Activated CD8-positive, alpha-beta memory T cell treated with anti-CD3 and anti-CD28 coated beads for 36 hours (primary cell): ENCODE measurements at regions not wholly inside any gene's neighbourhood (a gene's known extent, or its start where the extent isn't known, plus 50 kb on each side); places are given as distances from the start of the nearest gene placed in this dataset.

Source experiments
- CTCF ChIA-PET: fragments of 350-600 bp; sonication (Branson Sonifier 250); formaldehyde crosslinking; loops from one replicate; lab custom pipeline; 2021; ENCODE audit warnings: antibody characterized with exemption; lab: Charles Lee
- POLR2A ChIA-PET: fragments of 350-600 bp; sonication (Branson Sonifier 250); formaldehyde crosslinking; loops from one replicate; lab custom pipeline; 2021; ENCODE audit warnings: antibody characterized with exemption; lab: Charles Lee

GRCh38 chr2:45130736-45131135 lies 121.5 kb upstream of the SIX2 start:
- POLR2A ChIA-PET: no interaction called here

GRCh38 chr2:45128580-45128997 lies 119.3 kb upstream of the SIX2 start:
- ChIA-PET CTCF (no interaction called here), POLR2A (interaction anchor here (0.6 kb wide), 1 partner anchor 192 kb away, joined by 4 read pairs; no protein-coding TSS in a partner anchor)

More at GRCh38 chr2:45130736-45131135, 121.5 kb upstream of the SIX2 start:
- CTCF ChIA-PET: no interaction called here

DNA sequence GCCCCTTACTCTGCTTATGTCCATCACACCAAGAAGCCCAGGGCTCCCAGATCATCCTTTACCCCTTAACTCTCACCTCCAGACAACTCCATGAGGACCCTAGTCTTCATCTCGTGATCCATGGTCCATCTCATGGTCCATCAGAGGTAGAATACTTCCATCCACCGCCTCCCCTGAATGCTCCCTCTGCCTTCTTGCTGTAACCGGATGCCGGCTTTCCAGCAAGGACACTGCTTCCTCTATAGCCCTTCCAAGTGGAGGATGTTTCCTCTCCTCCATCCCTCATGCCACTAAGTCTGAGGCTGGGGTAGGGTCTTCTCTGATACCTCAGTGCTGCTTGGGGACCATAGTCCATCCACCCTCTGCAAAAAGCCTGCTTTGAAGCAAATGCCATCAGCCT lies 118.6 kb upstream of the SIX2 start:
- ChIA-PET CTCF (no interaction called here), POLR2A (no interaction called here)

- ChIA-PET POLR2A (no interaction called here), CTCF (no interaction called here)
Observed at GRCh38 chr2:45127321-45127720, 118.1 kb upstream of the SIX2 start.

DNA sequence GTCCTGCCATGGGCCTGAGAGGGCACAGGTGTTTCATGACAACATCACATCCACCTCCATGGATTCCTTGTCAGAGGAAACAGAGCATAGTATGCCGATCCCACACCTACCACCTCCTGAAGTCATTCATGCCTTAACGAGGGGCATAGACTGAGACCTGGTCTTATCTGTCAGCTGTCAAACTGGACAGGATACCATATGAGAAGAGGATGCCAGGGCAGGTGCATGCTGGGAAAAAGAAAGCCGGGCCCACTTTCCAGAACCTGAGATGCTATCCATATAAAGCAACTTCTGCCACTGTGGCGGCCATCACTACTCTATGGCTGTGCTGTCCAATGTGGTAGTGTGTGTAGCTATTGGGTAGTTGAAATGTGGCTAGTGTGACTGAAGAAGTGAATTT lies 116.0 kb upstream of the SIX2 start:
- ChIA-PET POLR2A (no interaction called here), CTCF (no interaction called here)

DNA sequence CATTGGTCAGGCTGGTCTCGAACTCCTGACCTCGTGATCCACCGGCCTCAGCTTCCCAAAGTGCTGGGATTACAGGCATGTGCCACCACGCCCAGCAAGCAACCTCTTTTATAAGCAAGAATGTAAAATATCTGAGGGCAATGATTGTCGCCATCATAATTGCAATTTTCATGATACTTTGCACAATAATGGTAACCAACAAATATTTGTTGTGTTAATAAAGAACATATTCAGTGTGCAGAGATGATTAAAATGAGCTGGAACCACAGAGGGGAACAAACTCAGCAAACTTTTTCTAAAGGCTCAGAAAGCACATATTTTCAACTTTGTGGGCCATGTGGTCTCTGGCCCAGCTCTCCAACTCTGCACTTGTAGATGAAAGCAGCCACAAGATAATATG lies 115.2 kb upstream of the SIX2 start:
- ChIA-PET CTCF (no interaction called here), POLR2A (no interaction called here)

- CTCF ChIA-PET: no interaction called here
- POLR2A ChIA-PET: no interaction called here
Observed at GRCh38 chr2:45123521-45124191, 114.4 kb upstream of the SIX2 start.

DNA sequence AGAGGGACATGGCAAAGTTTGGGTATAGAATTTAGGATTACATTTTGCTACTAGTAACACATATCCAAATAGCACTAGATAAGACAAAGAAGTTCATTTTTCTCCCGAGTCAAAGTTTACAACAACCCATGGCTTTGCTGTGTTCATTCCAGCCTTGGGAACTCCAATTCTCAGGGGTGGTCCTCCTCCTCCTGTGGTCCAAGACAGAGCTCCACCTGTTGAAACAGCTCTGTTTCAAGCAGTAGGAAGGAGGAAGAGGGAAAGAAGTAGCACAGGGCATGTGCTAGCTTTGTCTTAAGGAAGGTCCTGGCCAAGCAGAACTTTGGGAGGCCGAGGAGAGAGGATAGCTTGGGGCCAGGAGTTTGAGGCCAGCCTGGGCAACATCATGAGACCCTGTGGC lies 113.8 kb upstream of the SIX2 start:
- ChIA-PET CTCF (no interaction called here), POLR2A (no interaction called here)

DNA sequence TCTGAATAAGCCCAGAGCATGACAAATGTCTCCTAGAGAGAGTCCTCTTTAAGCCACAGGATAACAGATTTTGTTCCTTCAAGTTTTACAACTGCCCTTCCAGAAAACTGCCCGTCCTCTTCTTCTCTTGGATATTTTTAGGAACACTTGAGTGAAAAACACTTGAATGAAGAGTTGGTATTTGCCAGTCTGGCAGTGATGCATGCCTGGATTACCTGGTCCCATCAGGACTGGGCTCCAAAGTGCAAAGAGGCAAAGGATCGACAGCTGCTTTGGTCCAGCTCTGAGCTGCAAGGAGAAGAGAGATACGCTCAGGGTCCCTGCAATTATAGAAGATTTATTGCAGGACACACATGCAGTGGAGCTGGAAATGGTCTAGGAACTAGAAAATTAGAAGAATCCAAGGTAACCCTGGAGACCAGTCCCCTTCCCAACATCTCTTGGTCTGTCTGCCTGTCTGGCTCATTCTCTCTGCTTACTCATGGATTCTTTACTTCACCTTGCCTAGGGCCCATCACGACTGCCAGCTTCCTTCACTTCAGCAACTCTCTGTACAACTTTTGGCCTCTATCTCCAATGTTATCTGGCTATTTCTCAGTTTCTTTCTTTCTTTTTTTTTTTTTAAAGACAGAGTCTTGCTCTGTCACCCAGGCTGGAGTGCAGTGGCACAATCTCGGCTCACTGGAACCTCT lies 112.1 kb upstream of the SIX2 start:
- ChIA-PET CTCF (no interaction called here), POLR2A (no interaction called here)

GRCh38 chr2:45120546-45120945 lies 111.3 kb upstream of the SIX2 start:
- ChIA-PET POLR2A (no interaction called here), CTCF (no interaction called here)

DNA sequence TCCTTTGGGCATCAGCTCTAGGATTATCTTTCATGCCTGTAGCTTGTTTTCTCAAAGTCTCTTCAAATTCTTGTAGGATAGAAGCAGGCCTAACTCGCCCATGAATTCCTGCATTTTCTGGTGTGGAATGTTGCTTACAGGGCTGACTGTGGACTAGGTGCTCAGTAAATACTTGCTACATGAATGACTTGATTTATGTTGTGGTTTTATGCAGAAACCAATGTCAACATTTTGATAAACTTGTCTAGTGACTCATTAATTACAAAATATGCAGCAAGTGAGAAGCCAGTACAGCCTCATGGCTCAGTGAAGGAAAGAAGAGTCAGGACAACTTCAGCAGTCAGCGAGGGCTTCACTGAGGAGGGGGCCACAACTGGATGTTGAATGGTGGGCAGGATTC lies 110.6 kb upstream of the SIX2 start:
- CTCF ChIA-PET: no interaction called here
- POLR2A ChIA-PET: no interaction called here

DNA sequence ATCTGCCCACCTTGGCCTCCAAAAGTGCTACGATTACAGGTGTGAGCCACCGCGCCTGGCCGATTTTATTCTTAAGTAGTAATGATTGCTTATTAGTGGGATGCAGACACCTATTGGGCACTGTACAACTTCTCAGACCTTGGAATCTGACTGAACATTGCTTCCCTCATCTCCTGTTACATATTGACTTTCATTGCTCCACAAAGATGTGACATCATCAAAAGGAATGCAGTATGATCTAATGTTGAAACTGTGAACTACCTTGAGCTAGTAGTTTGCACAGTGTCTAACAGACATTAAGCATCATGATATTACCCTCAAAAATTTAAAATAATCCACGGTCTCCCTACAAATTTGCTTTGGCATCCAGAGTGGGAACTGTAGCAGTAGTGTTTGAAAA lies 109.8 kb upstream of the SIX2 start:
- POLR2A ChIA-PET: no interaction called here
- CTCF ChIA-PET: no interaction called here

GRCh38 chr2:45117383-45117782 lies 108.1 kb upstream of the SIX2 start:
- ChIA-PET CTCF (no interaction called here), POLR2A (no interaction called here)

- ChIA-PET CTCF (no interaction called here), POLR2A (no interaction called here)
Observed at GRCh38 chr2:45115181-45115580, 105.9 kb upstream of the SIX2 start.

GRCh38 chr2:45114221-45114955 lies 105.1 kb upstream of the SIX2 start:
- ChIA-PET CTCF (no interaction called here), POLR2A (no interaction called here)

- POLR2A ChIA-PET: no interaction called here
- CTCF ChIA-PET: interaction anchor here (0.9 kb wide), 1 partner anchor 119 kb away, joined by 3 read pairs; no protein-coding TSS in a partner anchor
Observed at GRCh38 chr2:45112750-45113149, 103.5 kb upstream of the SIX2 start.

DNA sequence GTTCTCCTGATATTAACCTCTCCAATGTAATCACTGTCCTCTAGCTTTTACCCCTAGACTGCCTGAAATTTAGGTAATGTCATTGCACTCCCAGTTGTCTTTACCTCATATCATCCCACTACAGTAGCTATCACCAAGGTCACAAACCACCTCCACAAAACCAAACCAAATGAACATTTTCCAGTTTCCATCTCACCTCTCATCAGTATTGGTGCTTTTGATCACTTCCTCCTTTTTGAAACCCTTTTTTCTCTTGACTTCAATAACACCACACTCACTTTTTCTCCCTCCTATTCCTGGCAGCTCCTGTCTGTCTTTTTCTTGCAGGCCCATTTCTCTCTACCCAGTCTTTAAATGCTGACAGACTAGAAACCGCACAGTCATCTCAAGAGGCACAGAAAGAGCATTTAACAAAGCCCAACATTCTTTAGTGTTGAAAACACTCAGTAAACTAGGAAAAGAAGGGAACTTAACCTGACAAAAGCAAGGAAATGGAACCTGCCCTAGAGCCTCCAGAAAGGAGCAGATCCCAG lies 95.9 kb upstream of the SIX2 start:
- CTCF ChIA-PET: no interaction called here
- POLR2A ChIA-PET: no interaction called here

GRCh38 chr2:45104429-45104828 lies 95.2 kb upstream of the SIX2 start:
- CTCF ChIA-PET: no interaction called here
- POLR2A ChIA-PET: no interaction called here

GRCh38 chr2:45103351-45104345 lies 94.4 kb upstream of the SIX2 start:
- CTCF ChIA-PET: no interaction called here

More at GRCh38 chr2:45103351-45104345, 94.4 kb upstream of the SIX2 start:
- POLR2A ChIA-PET: no interaction called here
